Vagina (tissue), 2 donors: ENCODE measurements at regions not wholly inside any gene's neighbourhood (a gene's known extent, or its start where the extent isn't known, plus 50 kb on each side); places are given as distances from the start of the nearest gene placed in this dataset.

ENCODE experiments used
- DNase-seq, 2 donors: peaks; one replicate each; pipeline ENCODE4 v3.0.0-alpha.2; 2017; ENCODE audit errors: extremely low spot score in 2 of 2
- H3K27ac ChIP-seq: fragments of 200-600 bp; sonication (generic); one replicate; pipeline ENCODE4 v1.5.1; 2019
- H3K27me3 ChIP-seq: fragments of 200-600 bp; sonication (generic); one replicate; pipeline ENCODE4 v1.5.1; 2019
- H3K36me3 ChIP-seq, 2 donors: fragments of 200-600 bp; sonication (generic); one replicate each; pipeline ENCODE4 v1.5.1; 2017 to 2019
- H3K4me1 ChIP-seq: fragments of 200-600 bp; sonication (generic); one replicate; pipeline ENCODE4 v1.5.1; 2019
- H3K4me3 ChIP-seq, 2 donors: fragments of 200-600 bp; sonication (generic); 1 replicate in 1 of 2; 2 replicates in 1 of 2; pipeline ENCODE4 v1.5.1; 2016 to 2019
- H3K9me3 ChIP-seq: fragments of 200-600 bp; sonication (generic); one replicate; pipeline ENCODE4 v1.5.1; 2019
- CTCF ChIP-seq, 3 experiments: fragments of 450-650 bp in 2 of 3; fragments of 200-600 bp in 1 of 3; sonication (generic) in 1 of 3; IDR thresholded peaks; one replicate each; pipeline ENCODE4 v1.5.1; 2017 to 2019; ENCODE audit warnings: antibody characterized with exemption in 3 of 3, mild to moderate bottlenecking in 2 of 3, moderate library complexity in 2 of 3
- POLR2A ChIP-seq, 2 donors: fragments of 450-650 bp; IDR thresholded peaks; one replicate each; pipeline ENCODE4 v1.6.1; 2017; ENCODE audit warnings: antibody characterized with exemption in 2 of 2, mild to moderate bottlenecking in 2 of 2, moderate library complexity in 2 of 2
- POLR2AphosphoS5 ChIP-seq, 2 donors: sonication (generic); formaldehyde crosslinking; IDR thresholded peaks; one replicate each; pipeline ENCODE4 v1.9.0; 2017; ENCODE audit warnings: antibody characterized with exemption in 2 of 2, mild to moderate bottlenecking in 2 of 2, low read depth in 1 of 2; ENCODE audit not compliant: insufficient read depth in 1 of 2
- intact Hi-C: fragments of 100-400 bp; cut with DNase I; formaldehyde crosslinking; loops from one replicate; pipeline ENCODE4 v1.15.1; 2023

DNA sequence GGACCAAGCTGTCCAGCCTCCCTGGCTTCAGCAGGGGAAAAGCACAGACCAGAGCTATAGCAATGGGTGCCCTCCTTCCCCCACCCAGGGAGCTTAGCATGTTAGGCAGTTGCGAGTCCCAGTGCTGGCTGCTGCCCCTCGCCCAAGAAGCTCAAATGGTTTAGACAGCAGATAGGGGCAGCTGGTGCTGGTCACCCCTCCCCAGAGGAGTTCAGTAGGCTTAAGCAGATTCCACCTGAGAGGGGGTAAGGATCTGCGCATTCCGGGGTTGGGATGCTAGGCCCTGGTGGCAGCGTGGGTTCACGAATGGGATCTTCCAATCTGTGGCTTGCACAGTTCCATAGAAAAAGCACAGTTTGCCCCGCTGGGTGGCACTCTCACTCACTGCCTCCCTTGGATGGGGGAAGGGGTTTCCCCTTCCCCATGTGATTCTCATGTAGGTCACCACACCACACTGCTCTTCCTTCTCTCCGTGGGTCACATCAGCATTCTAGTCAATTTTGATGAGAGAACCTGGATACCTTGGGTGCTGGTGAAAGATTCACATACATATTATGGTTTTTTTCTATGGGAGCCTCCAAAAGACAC lies 665.6 kb downstream of the C12orf50 start:
- H3K4me1 ChIP-seq, result no peaks in the 10 kb centered on the region
- H3K4me3 ChIP-seq, result no peak overlapping the region
- no peak overlapping the region for H3K27ac ChIP-seq
- H3K9me3 ChIP-seq, result no peaks in the 10 kb centered on the region
- H3K36me3 ChIP-seq, result no peaks in the 10 kb centered on the region
- H3K27me3 ChIP-seq, result no peaks in the 10 kb centered on the region
- DNase-seq, result no peak
- TF ChIP-seq POLR2A (IDR thresholded peaks at IDR 0.05) (no peak), CTCF (IDR thresholded peaks at IDR 0.05) (no peak), POLR2AphosphoS5 (IDR thresholded peaks at IDR 0.05; ENCODE audit: insufficient read depth in 1 of 2, low read depth in 1 of 2) (no peak)
- intact Hi-C loops, result no loop called here

DNA sequence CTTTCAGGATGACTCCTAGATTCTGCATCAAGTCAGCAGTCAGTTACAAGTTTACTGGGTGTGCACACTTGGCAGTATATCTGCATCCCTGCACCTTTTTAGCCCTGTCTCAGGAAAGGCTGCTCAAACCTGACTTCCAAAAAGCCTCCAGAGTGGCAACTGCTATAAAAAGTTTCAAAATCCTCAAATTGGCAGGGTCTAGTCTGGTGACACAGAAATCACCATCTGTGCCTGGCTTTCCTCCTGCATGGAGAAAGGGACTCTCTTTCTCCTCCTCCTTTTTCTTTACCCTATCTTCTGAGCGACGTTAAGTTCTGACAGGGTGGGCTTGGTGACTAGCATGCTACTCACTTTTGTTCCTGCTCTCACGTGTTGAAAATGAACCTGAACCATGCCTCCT lies 679.5 kb downstream of the C12orf50 start:
- Histone ChIP-seq H3K36me3 (no peaks in the 10 kb centered on the region), H3K27me3 (no peaks in the 10 kb centered on the region), H3K4me3 (no peak overlapping the region), H3K4me1 (no peaks in the 10 kb centered on the region), H3K9me3 (no peaks in the 10 kb centered on the region), H3K27ac (no peak overlapping the region)
- intact Hi-C loops, result no loop called here
- TF ChIP-seq POLR2A (IDR thresholded peaks at IDR 0.05), result no peak
- TF ChIP-seq POLR2AphosphoS5 (IDR thresholded peaks at IDR 0.05; ENCODE audit: insufficient read depth in 1 of 2, low read depth in 1 of 2), result no peak
- TF ChIP-seq CTCF (IDR thresholded peaks at IDR 0.05), result no peak
- DNase-seq, result no peak

GRCh38 chr12:87348071-87348470 lies 681.1 kb downstream of the C12orf50 start:
- intact Hi-C loops, result no loop called here
- Histone ChIP-seq H3K27ac (no peak overlapping the region), H3K36me3 (no peaks in the 10 kb centered on the region), H3K4me3 (no peak overlapping the region), H3K4me1 (no peaks in the 10 kb centered on the region), H3K27me3 (no peaks in the 10 kb centered on the region), H3K9me3 (no peaks in the 10 kb centered on the region)
- no peak for TF ChIP-seq CTCF (IDR thresholded peaks at IDR 0.05)
- TF ChIP-seq POLR2A (IDR thresholded peaks at IDR 0.05), result no peak
- TF ChIP-seq POLR2AphosphoS5 (IDR thresholded peaks at IDR 0.05; ENCODE audit: insufficient read depth in 1 of 2, low read depth in 1 of 2), result no peak
- no peak for DNase-seq

DNA sequence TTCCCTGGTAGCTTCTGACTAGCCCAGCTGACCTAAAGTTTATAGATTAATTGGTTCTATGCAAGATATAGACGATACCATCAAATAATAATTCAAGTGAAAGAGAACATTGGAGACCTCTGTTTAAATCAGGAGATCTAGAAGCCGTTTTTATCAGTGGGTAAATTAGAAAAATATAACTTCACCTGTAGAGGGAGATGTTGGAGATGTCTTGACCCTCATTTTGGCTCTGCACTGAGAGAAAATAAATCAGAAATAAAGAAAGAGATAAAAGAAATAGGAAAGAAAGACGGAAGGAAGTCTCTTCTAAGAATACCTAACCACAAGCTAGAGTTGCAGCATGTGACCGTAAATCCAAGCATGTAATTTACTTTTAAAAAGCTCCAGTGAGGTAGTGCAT lies 684.5 kb downstream of the C12orf50 start:
- intact Hi-C loops, result no loop called here
- no peak overlapping the region for H3K27ac ChIP-seq
- H3K9me3 ChIP-seq, result no peaks in the 10 kb centered on the region
- no peaks in the 10 kb centered on the region for H3K36me3 ChIP-seq
- no peak for TF ChIP-seq POLR2A (IDR thresholded peaks at IDR 0.05)
- no peak for TF ChIP-seq POLR2AphosphoS5 (IDR thresholded peaks at IDR 0.05; ENCODE audit: insufficient read depth in 1 of 2, low read depth in 1 of 2)
- no peak for TF ChIP-seq CTCF (IDR thresholded peaks at IDR 0.05)
- no peak for DNase-seq
- H3K4me1 ChIP-seq, result no peaks in the 10 kb centered on the region
- no peak overlapping the region for H3K4me3 ChIP-seq
- H3K27me3 ChIP-seq, result no peaks in the 10 kb centered on the region

GRCh38 chr12:87338681-87339080 lies 690.5 kb downstream of the C12orf50 start:
- Histone ChIP-seq H3K27me3 (no peaks in the 10 kb centered on the region), H3K27ac (no peak overlapping the region), H3K4me3 (no peak overlapping the region), H3K9me3 (no peaks in the 10 kb centered on the region), H3K4me1 (no peaks in the 10 kb centered on the region), H3K36me3 (no peaks in the 10 kb centered on the region)
- TF ChIP-seq POLR2A (IDR thresholded peaks at IDR 0.05), result no peak
- TF ChIP-seq CTCF (IDR thresholded peaks at IDR 0.05), result no peak
- no peak for TF ChIP-seq POLR2AphosphoS5 (IDR thresholded peaks at IDR 0.05; ENCODE audit: insufficient read depth in 1 of 2, low read depth in 1 of 2)
- intact Hi-C loops, result no loop called here
- no peak for DNase-seq
